ENCODE measurements at regions not wholly inside any gene's neighbourhood (a gene's known extent, or its start where the extent isn't known, plus 50 kb on each side); places are given as distances from the start of the nearest gene placed in this dataset.
A peak's percentile ranks its signal among the peaks of the same experiment; 100 is the strongest.
"Not testable (repeated sequence)": the region's sequence is repeated elsewhere in the genome, so short reads cannot be mapped to it uniquely, and the experiment has no call there.

DNA sequence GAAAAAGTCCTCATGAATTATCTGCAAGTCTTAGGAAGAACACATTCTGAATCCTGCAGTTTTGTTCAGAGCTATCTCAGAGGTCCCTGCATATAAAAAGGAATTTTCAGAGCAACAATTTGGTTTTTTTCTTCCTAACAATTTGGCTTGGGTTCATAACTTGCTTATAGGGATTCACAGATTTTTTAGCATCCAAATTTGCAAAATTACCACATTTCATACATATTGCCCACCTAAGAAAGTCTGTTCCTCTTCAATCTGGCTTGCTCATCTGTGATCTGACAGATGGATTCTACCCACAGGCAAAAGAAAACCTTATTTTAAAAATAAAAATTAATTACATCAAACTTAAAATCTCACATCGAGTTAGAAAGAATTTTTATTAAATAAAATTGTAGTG lies 714.4 kb upstream of the NCAM2 start:
- DNase-seq: no peak
- ATAC-seq: no peak
- H3K9me3 ChIP-seq (ENCODE audit: control insufficient read depth, low read length, poor library complexity, severe bottlenecking): peaks cover 3% of the 10 kb centered on the region
- Mint-ChIP-seq H3K27ac (no peak overlapping the region), H3K4me3 (no peak overlapping the region), H3K4me1 (no peaks in the 10 kb centered on the region), H3K27me3 (no peaks in the 10 kb centered on the region), H3K36me3 (ENCODE audit: low read depth) (no peaks in the 10 kb centered on the region)

DNA sequence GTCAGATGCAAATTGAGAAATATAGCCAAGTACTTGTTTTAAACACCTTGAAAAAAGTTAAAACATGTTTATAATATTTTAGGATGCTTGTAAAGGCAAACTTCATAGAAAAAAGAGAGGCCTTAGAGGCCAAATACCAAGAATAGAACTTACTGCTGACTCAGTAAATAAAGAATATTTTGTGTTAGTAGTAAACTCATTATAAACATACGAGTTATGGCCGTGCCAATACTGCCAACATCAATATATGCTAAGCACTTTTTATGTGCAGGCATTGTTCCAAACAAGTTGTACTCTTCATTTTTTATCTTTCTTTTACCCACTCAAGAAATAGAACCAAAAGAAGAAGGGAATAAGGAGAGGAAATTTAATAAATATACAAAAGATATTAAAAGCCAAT lies 705.9 kb upstream of the NCAM2 start:
- no peaks in the 10 kb centered on the region for H3K9me3 ChIP-seq (ENCODE audit: control insufficient read depth, low read length, poor library complexity, severe bottlenecking)
- H3K4me1 Mint-ChIP-seq: no peaks in the 10 kb centered on the region
- ATAC-seq (no peak), DNase-seq (no peak)
- H3K4me3 Mint-ChIP-seq: no peak overlapping the region
- no peaks in the 10 kb centered on the region for H3K36me3 Mint-ChIP-seq (ENCODE audit: low read depth)
- H3K27ac Mint-ChIP-seq: no peak overlapping the region
- no peaks in the 10 kb centered on the region for H3K27me3 Mint-ChIP-seq

DNA sequence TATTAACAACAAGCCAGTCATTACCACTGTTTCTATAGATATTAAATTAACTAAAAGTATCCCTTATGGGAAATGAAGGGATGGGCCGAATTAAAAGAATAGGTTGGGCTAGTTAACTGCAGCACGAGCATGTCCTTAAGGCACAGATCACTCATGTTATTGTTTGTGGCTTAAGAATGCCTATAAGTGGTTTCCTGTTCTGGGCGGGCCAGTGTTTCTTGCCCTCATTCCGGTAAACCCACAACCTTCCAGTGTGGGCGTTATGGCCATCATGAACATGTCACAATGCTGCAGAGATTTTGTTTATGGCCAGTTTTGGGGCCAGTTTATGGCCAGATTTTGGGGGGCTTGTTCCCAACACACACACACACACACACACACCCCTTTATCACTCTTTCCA lies 705.4 kb upstream of the NCAM2 start:
- not testable (repeated sequence) for H3K27me3 Mint-ChIP-seq; H3K9me3 ChIP-seq (ENCODE audit: control insufficient read depth, low read length, poor library complexity, severe bottlenecking); H3K4me1 Mint-ChIP-seq; ATAC-seq; H3K27ac Mint-ChIP-seq; DNase-seq; H3K36me3 Mint-ChIP-seq (ENCODE audit: low read depth)
- H3K4me3 Mint-ChIP-seq: peak overlapping the region; percentile 19

DNA sequence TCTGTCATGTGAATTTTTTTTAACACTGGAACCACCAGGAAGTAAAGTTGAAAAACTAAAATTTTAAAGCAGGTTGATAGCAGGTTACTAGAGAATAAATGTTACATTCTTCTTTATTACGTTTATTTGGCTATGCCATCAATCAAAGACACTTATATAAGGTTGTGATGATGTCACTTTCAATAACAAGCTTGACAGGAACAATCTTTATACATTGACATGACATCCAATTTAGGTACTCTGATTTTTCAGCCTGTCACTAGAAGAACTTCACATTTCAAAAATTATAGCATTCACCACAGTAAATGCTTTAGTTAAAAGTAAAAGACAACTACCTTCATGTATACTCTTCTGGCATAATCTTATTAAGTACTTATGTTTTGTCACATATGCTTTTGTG lies 696.8 kb upstream of the NCAM2 start:
- Mint-ChIP-seq H3K36me3 (ENCODE audit: low read depth) (no peaks in the 10 kb centered on the region), H3K4me3 (no peak overlapping the region), H3K4me1 (no peaks in the 10 kb centered on the region), H3K27me3 (no peaks in the 10 kb centered on the region), H3K27ac (no peak overlapping the region)
- DNase-seq: no peak
- no peaks in the 10 kb centered on the region for H3K9me3 ChIP-seq (ENCODE audit: control insufficient read depth, low read length, poor library complexity, severe bottlenecking)
- ATAC-seq: no peak

DNA sequence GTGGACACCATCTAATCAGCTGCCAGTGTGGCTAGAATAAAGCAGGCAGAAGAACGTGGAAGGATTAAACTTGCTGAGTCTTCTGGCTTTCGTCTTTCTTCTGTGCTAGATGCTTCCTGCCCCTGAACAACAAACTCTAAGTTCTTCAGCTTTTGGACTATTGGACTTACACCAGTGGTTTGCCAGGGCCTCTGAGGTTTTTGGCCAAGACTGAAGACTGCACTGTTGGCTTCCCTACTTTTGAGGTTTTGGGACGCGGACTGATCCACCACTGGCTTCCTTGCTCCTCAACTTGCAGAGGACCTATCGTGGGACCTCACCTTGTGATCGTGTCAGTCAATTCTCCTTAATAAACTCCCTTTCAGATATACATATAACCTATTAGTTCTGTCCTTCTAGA lies 696.1 kb upstream of the NCAM2 start:
- H3K4me3 Mint-ChIP-seq: no peak overlapping the region
- no peak overlapping the region for H3K27ac Mint-ChIP-seq
- DNase-seq (no peak), ATAC-seq (no peak)
- H3K27me3 Mint-ChIP-seq: no peaks in the 10 kb centered on the region
- H3K9me3 ChIP-seq (ENCODE audit: control insufficient read depth, low read length, poor library complexity, severe bottlenecking): no peaks in the 10 kb centered on the region
- no peaks in the 10 kb centered on the region for H3K36me3 Mint-ChIP-seq (ENCODE audit: low read depth)
- H3K4me1 Mint-ChIP-seq: no peaks in the 10 kb centered on the region

DNA sequence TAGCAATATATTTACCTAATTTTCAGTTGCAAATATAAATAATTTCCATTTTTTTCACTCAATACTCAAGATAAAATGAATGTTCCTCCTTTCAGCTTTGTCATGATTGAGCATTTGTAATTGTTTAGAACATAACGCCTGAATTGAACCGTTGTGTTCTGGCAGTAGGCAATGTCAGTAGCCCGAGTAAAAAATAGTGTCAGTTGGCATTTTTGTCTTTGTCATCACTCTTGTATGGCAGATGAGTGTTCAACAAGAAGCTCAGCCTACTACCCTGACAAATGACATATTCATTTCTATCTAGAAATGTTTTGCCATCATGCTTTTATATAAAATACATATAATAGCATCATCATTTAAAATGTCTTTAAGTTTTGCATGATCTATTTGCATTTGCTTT lies 691.4 kb upstream of the NCAM2 start:
- no peak overlapping the region for H3K4me3 Mint-ChIP-seq
- no peak for DNase-seq
- H3K4me1 Mint-ChIP-seq: no peaks in the 10 kb centered on the region
- no peak overlapping the region for H3K27ac Mint-ChIP-seq
- no peaks in the 10 kb centered on the region for H3K36me3 Mint-ChIP-seq (ENCODE audit: low read depth)
- H3K9me3 ChIP-seq (ENCODE audit: control insufficient read depth, low read length, poor library complexity, severe bottlenecking): no peaks in the 10 kb centered on the region
- no peaks in the 10 kb centered on the region for H3K27me3 Mint-ChIP-seq
- no peak for ATAC-seq

DNA sequence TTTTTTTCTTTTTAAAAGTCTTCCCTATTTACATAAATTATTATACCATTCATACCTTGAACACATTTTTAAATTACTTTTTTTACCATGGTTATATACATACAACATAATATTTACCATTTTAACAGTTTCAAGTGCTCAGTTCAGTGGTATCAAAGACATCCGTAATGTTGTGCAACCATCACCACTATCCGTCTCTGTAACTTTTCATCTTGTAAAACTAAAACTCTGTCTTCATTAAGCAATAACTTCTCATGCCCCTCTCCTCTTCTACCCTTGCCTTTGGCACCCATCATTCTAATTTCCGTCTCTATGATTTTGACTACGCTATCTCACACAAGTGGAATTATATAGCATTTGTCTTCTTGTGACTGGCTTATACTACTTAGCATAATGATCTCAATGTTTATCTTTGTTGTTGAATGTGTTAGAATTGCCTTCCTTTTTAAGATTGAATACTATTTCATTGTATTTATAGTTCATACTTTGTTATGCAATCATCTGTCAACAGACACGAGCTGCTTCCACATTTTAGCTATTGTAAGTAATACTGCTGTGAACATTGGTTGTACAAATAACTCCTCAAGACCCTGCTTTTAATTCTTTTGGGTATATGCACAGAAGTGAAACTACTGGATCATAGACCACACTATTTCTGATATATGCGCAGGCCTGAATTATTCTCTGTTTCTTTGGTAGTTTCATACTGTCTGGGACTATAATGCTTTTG lies 689.5 kb upstream of the NCAM2 start:
- no peaks in the 10 kb centered on the region for H3K36me3 Mint-ChIP-seq (ENCODE audit: low read depth)
- H3K27ac Mint-ChIP-seq: no peak overlapping the region
- ATAC-seq: no peak
- H3K4me3 Mint-ChIP-seq: no peak overlapping the region
- no peaks in the 10 kb centered on the region for H3K27me3 Mint-ChIP-seq
- DNase-seq: no peak
- no peaks in the 10 kb centered on the region for H3K4me1 Mint-ChIP-seq
- H3K9me3 ChIP-seq (ENCODE audit: control insufficient read depth, low read length, poor library complexity, severe bottlenecking): no peaks in the 10 kb centered on the region

DNA sequence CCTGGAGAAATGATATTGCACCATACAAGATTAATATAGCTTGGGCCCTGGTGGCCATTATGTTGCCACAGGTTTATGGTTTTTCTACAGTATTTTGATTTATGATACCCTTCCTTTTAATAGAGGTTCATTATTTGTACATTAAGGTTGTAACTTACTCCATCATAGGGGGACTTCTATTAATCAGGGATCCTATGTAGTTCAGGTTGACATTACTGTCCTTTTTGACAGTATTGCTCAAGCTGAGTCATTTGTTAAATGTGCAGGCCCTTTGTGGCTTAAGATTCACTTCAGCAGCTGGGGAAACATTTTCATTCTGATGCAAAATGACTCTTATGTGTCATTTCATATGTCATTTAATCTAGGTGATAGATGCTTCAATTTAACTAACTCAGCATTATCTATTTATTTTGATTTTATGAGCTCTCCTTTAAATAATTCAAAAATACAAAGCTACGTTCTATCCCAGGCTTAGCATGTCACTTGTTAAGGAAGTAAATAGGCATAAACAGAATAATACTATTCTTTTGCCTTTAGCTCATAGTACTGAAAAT lies 686.9 kb upstream of the NCAM2 start:
- DNase-seq (no peak), ATAC-seq (no peak)
- no peak overlapping the region for H3K4me3 Mint-ChIP-seq
- H3K9me3 ChIP-seq (ENCODE audit: control insufficient read depth, low read length, poor library complexity, severe bottlenecking): no peaks in the 10 kb centered on the region
- no peaks in the 10 kb centered on the region for H3K4me1 Mint-ChIP-seq
- H3K27me3 Mint-ChIP-seq: no peaks in the 10 kb centered on the region
- H3K27ac Mint-ChIP-seq: no peak overlapping the region
- no peaks in the 10 kb centered on the region for H3K36me3 Mint-ChIP-seq (ENCODE audit: low read depth)

DNA sequence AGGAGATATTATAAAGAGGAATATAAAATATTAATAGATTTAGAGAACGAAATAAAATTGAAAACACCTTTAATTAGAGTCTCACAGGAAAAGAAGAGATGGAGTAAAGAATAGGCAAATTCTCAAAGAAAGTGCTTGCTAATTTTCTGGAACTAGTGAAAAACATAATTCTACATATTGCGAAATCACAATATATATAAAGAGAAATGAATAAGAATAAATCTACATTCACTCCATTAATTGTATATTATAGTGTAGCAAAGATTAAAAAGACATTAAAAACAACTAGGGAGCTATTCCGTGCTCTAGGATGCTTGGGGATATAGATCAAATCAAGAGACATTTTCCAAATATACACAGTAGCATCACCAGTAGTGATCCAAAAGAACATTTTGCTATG lies 685.2 kb upstream of the NCAM2 start:
- no peak for ATAC-seq
- DNase-seq: no peak
- Mint-ChIP-seq H3K4me1 (no peaks in the 10 kb centered on the region), H3K36me3 (ENCODE audit: low read depth) (no peaks in the 10 kb centered on the region), H3K4me3 (no peak overlapping the region), H3K27ac (no peak overlapping the region), H3K27me3 (no peaks in the 10 kb centered on the region)
- no peaks in the 10 kb centered on the region for H3K9me3 ChIP-seq (ENCODE audit: control insufficient read depth, low read length, poor library complexity, severe bottlenecking)

DNA sequence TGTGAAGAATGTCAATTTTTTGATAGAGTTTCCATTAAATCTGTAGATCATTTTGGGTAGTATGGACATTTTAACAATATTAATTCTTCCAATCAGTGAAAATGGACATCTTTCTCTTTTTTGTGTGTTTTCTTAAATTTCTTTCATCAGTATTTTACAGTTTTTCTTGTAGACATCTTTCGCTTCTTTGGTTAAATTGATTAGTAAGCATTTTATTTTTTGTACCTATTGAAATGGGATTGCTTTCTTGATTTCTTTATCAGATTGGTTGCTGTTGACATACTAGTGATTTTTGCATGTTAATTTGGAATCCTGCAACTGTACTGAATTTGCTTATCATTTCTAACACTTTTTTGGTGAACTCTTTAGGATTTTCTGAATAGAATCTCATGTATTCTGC lies 683.2 kb upstream of the NCAM2 start:
- DNase-seq (no peak), ATAC-seq (no peak)
- Mint-ChIP-seq H3K27me3 (no peaks in the 10 kb centered on the region), H3K27ac (no peak overlapping the region), H3K4me3 (no peak overlapping the region), H3K36me3 (ENCODE audit: low read depth) (no peaks in the 10 kb centered on the region), H3K4me1 (no peaks in the 10 kb centered on the region)
- peaks cover 3% of the 10 kb centered on the region for H3K9me3 ChIP-seq (ENCODE audit: control insufficient read depth, low read length, poor library complexity, severe bottlenecking)

DNA sequence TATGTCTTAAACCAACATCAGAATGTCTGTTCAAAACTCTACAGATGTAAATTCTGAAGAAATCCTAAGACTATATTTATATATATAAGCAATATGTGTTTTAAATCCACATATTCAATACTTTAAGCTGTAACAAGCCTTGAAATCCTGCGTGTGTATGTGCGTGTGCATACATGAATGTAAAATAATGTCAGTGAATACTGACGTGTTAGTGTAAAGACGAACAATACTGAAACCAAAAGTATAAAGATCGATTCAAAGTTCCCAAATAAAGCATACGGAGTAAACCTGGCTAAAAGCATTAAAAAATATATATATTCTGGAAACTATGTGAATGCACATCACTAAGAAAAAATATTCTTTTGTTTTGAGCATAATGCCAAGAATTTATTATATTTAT lies 668.6 kb upstream of the NCAM2 start:
- H3K9me3 ChIP-seq (ENCODE audit: control insufficient read depth, low read length, poor library complexity, severe bottlenecking): no peaks in the 10 kb centered on the region
- H3K27me3 Mint-ChIP-seq: no peaks in the 10 kb centered on the region
- no peak overlapping the region for H3K4me3 Mint-ChIP-seq
- no peak overlapping the region for H3K27ac Mint-ChIP-seq
- DNase-seq (no peak), ATAC-seq (no peak)
- H3K36me3 Mint-ChIP-seq (ENCODE audit: low read depth): no peaks in the 10 kb centered on the region
- H3K4me1 Mint-ChIP-seq: no peaks in the 10 kb centered on the region

DNA sequence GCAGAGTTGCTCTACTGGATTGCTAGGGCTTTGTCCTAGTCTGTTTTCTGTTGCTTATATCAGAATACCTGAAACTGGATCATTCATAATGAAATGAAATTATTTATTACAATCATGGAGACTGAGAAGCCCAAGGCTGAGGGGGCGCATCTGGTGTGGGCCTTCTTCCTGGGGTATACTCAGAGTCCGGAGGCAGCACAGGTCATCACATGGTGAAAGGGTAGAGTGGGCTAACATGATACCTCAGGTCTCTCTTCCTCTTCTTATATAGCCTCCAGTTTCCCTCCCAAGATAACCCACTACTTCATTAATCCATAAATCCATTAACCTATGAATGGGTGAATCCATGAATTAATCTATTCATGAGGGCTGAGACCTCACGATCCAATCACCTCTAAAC lies 667.6 kb upstream of the NCAM2 start:
- Mint-ChIP-seq H3K4me1 (no peaks in the 10 kb centered on the region), H3K27ac (no peak overlapping the region), H3K4me3 (no peak overlapping the region), H3K36me3 (ENCODE audit: low read depth) (no peaks in the 10 kb centered on the region), H3K27me3 (no peaks in the 10 kb centered on the region)
- H3K9me3 ChIP-seq (ENCODE audit: control insufficient read depth, low read length, poor library complexity, severe bottlenecking): no peaks in the 10 kb centered on the region
- ATAC-seq (no peak), DNase-seq (no peak)

DNA sequence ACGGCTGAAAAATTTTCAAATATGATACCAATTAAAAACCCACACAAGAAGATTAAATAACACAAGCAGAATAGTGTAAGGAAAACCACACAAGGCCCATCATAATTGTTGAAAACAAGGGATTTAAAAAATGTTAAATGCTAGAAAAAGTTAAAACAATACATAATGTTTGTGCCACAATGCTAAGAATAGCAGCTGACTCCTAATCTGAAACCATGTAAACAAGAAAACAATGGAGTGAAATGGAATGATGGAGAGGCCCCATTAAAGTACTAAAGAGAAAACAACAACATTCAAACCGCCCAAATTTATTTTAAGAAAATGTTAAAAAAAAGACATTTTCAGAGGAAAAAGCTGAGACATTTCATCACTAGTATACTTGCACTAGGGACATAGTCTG lies 663.6 kb upstream of the NCAM2 start:
- H3K4me3 Mint-ChIP-seq: no peak overlapping the region
- H3K36me3 Mint-ChIP-seq (ENCODE audit: low read depth): no peaks in the 10 kb centered on the region
- H3K9me3 ChIP-seq (ENCODE audit: control insufficient read depth, low read length, poor library complexity, severe bottlenecking): no peaks in the 10 kb centered on the region
- H3K4me1 Mint-ChIP-seq: no peaks in the 10 kb centered on the region
- H3K27ac Mint-ChIP-seq: no peak overlapping the region
- DNase-seq: no peak
- no peaks in the 10 kb centered on the region for H3K27me3 Mint-ChIP-seq
- no peak for ATAC-seq

DNA sequence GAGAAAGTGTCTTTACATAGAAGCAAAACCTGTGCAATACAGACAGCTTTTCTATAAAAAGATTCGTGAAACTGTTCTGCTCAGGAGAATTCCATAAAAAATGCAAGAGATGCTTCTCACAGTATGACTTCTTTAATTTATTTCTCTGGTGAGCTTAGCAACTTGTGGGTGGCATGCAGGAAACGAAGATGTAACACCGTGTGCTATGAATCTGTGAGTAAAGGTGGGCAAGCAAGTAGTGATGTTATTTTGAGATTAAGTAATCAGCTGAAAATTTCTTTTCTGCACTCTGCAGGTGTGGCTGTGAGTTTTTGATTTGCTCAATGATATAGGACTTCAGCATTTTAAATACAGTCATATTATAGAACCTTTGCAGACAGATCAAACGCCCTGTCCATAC lies 656.8 kb upstream of the NCAM2 start:
- no peak overlapping the region for H3K4me3 Mint-ChIP-seq
- H3K9me3 ChIP-seq (ENCODE audit: control insufficient read depth, low read length, poor library complexity, severe bottlenecking): no peaks in the 10 kb centered on the region
- no peak for DNase-seq
- no peaks in the 10 kb centered on the region for H3K27me3 Mint-ChIP-seq
- H3K4me1 Mint-ChIP-seq: no peaks in the 10 kb centered on the region
- H3K36me3 Mint-ChIP-seq (ENCODE audit: low read depth): no peaks in the 10 kb centered on the region
- ATAC-seq: no peak
- H3K27ac Mint-ChIP-seq: no peak overlapping the region
